Epithelial cell of esophagus (primary cell): ENCODE measurements at regions not wholly inside any gene's neighbourhood (a gene's known extent, or its start where the extent isn't known, plus 50 kb on each side); places are given as distances from the start of the nearest gene placed in this dataset.

Experiments
- DNase-seq: peaks from one replicate; pipeline ENCODE4 v3.0.0; 2010; ENCODE audit warnings: low read depth
- H3K4me3 ChIP-seq: 2 replicates; pipeline ENCODE4 v1.5.1; 2011; ENCODE audit warnings: mild to moderate bottlenecking, low read length, control low read depth
- CTCF ChIP-seq: IDR thresholded peaks from 2 replicates; pipeline ENCODE4 v1.5.1; 2011; ENCODE audit warnings: low read depth, mild to moderate bottlenecking, low read length, control low read depth, inconsistent platforms; ENCODE audit not compliant: insufficient read depth; ENCODE audit errors: missing control alignments

- H3K4me3 ChIP-seq = no peak overlapping the region
- no peak for TF ChIP-seq CTCF
- peak; percentile 71 for DNase-seq
Observed at GRCh38 chr2:180130403-180130802, 123.3 kb upstream of the CWC22 start.

GRCh38 chr2:180128861-180129260, 121.8 kb upstream of the CWC22 start:
- TF ChIP-seq CTCF = no peak
- no peak overlapping the region for H3K4me3 ChIP-seq
- no peak for DNase-seq

DNA sequence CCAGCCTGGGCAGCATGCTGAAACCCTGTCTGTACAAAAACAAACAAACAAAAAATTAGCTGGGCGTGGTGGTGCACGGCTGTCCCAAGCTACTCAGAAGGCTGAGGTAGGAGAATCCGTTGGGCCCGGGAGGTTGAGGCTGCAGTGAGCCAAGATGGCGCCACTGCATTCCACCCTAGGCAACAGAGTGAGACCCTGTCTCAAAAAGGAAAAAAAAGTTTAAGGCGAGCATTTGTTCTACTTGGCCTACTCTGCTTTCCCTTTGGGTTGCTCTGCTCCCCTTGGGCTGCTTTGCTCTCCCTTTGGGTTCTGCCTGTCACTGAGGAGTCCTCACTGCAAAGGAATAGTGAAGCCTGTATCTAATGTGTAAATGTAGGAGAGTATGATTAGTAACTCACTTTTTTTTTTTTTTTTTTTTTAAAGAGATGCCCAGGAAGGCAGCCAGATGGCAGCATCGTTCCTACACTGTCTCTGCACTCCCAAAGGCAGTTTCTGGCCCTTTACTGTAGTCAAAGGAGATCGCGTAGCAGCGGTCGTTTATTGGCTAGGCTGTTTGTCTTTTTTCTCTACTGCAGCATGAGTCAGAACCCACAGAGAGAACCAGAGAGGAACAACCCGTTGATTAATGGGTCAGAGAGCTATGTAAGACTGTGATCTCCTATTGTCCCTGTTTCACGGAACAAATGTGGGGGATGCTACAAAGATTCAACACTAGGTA, 118.3 kb upstream of the CWC22 start:
- no peak overlapping the region for H3K4me3 ChIP-seq
- DNase-seq = peak; percentile 97
- peak; percentile 74 for TF ChIP-seq CTCF

DNA sequence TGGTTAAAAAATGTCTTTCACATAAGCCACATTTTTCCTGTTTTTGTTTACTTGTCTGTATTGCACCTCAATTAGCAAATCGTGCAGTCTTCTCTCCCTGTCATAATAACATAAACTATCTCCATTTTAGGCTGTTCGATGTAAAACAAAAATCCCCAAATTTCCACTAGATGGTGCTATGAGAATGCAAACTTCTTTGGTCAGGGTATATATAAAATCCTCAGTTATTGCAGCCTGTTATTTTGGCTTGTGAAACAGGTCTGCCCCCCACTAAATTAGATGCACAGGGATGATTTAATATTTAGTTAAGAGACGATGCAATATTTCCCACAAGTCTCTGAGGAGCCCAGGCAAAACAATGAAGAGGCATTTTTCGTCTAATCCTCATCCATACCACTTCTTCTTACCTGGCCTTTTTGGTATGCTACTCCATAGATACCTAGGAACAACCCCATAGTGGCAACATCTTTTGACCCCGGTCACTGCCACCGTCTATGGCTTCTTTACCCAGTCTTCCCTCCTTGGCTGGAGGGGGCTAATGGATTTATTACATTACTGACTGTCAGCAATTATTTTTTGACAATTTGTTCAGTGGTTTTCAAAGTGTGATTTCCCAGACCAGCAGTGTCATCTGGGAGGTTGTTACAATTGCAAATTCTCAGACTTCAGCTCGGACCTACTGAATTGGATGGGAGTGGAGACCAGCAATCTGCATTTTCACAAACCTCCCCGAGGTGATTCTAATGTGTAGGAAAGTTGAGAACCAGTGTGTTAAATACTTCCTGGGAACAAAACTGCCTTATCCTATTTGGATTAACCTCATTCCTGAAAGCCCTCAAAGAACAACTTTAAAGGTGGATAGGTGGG, 117.4 kb upstream of the CWC22 start:
- peak; percentile 66 for TF ChIP-seq CTCF
- H3K4me3 ChIP-seq = no peak overlapping the region
- DNase-seq = peak; percentile 72

GRCh38 chr2:180122874-180123273, 115.8 kb upstream of the CWC22 start:
- TF ChIP-seq CTCF = no peak
- peak; percentile 86 for DNase-seq
- no peak overlapping the region for H3K4me3 ChIP-seq

DNA sequence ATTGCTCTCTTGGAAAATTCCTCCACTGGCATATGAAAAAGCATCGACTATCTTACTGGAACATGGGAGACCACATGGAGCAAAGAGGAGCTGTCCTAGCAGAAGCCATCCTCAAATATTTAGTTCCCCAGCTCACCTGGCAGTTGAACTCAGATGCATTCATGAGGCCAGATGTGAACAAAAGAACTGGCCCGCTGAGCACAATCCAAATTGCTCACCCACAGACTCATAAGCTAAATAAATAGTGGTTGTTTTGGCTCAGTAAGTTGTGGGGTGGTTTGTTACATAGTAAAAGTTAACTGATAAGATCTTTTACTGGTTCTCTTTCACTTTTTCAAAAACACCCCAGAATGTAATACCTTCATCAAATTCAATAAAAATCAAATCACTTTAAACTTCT, 108.6 kb upstream of the CWC22 start:
- DNase-seq = no peak

More for the DNA sequence above, 108.6 kb upstream of the CWC22 start:
- no peak for TF ChIP-seq CTCF
- H3K4me3 ChIP-seq = no peak overlapping the region
